Activated CD8-positive, alpha-beta memory T cell treated with anti-CD3 and anti-CD28 coated beads for 1 hour (primary cell): ENCODE measurements at regions not wholly inside any gene's neighbourhood (a gene's known extent, or its start where the extent isn't known, plus 50 kb on each side); places are given as distances from the start of the nearest gene placed in this dataset.

Experiments used
- DNase-seq, 2 donors: peaks; one replicate each; pipeline ENCODE4 v3.0.0-alpha.2; 2020; ENCODE audit warnings: low read depth in 1 of 2; ENCODE audit errors: extremely low read depth in 1 of 2

DNA sequence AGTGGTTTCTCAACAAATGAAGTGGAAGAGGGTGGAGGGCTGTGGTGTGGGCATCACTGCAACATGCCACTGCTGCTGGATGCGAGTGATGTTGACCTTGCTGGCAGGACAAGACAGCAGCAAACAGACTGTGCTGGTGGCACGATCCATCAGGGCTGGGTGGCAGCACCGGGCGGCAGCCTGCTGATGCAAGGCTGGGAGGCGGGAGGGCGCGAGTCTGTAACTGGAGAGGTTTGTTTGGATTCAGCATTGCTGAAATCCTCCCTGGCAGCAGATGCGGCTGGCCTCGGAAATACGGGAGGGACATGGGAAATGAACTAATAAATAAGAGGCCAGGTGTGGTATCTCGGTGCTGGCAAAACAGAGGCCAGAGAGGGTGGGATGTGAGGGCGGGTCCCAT lies 224.2 kb downstream of the ENGASE start:
- DNase-seq = no peak

- no peak for DNase-seq
Measured at GRCh38 chr17:79296243-79296642, 221.6 kb downstream of the ENGASE start.

DNA sequence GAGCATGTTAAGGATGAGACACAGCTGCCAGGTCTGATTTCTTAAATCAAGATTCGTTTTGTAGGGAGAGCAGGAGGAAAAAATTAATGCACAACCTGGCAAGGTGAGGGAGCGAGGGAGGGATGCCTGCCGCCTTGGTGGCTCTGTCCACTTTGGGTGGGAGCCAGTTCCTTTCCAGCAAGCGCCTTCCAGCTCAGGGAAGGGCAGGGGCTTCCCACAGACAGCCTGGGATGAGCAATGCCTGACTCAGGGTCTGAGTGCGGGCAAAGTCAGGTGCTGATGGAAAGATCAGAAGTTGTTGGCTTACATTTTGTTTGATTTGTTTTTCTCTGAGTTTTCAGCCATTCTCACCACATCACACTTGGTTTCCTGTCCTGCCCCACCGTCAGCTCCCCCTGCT lies 220.7 kb downstream of the ENGASE start:
- DNase-seq = no peak

DNA sequence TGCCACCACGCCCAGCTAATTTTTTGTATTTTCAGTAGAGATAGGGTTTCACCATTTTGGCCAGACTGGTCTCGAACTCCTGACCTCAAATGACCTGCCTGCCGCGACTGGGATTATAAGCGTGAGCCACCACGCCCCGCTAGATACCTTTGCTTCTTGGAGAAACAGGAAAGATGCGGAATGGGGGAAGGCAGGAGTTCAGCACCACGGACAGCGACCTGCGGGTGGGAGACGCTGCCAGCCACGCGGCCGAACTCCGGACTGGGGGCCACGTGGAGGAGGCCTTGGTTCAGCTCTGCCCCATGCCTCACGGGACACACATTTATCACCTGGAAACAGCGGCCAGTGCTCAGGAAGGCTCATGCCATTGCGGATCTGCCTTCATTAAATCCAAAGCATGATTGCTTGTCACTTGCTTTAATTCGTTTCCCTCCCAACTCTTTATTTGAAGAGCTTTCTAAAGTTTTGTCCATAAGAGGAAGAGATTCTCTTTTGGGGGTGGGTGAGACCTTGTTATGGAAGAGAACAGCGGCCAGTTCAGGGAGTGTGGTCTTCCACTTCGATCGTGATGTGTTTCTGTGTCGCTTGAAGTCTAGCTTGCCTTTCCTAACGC lies 219.9 kb downstream of the ENGASE start:
- DNase-seq = peak in 1 of 2 donors; percentile 17

DNA sequence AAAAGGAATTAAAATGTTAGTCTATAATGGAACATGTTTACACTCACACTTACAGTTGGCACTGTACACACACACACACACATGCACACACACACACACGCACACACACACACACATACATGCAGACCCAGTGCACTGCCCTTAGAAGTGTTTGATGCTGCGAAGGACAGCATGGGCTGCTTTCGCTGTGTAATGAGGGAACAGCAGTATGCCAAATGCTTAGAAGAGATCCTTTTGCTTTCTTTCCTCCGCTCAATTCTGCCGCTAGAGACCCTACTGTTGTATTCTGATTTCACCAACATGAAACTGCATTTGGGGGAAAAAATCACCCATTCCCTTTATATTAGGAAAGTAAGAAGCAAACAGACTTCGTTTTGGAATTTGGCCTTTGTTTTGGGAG lies 217.9 kb downstream of the ENGASE start:
- no peak for DNase-seq

- DNase-seq = no peak
Measured at GRCh38 chr17:79291391-79291790, 216.8 kb downstream of the ENGASE start.

GRCh38 chr17:79290726-79291125 lies 216.1 kb downstream of the ENGASE start:
- no peak for DNase-seq

DNA sequence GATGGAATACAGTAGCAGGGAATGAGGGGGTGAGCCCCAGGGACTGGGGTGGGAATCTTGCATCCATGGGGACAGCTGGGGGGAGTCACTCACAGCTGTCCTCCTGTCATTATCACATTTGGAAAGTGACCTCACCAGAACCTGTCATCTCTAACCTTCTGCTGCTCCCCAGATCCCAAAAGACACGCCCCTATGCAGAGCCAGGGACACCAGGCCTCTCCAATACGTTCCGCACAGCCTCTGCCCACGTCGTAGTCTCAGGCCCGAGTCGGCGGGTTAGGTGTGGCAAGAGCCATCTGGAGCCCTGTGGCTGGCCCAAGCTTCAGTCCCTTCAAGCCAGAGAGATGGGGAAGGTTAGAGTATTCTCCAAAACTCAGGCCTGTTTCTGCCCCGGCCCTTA lies 214.3 kb downstream of the ENGASE start:
- no peak for DNase-seq

- DNase-seq = no peak
Measured at GRCh38 chr17:79286440-79286839, 211.8 kb downstream of the ENGASE start.

- DNase-seq = no peak
Measured at GRCh38 chr17:79285973-79286372, 211.3 kb downstream of the ENGASE start.

- DNase-seq = no peak
Measured at GRCh38 chr17:79282294-79282693, 207.7 kb downstream of the ENGASE start.

- no peak for DNase-seq
Measured at GRCh38 chr17:79281803-79282202, 207.2 kb downstream of the ENGASE start.

GRCh38 chr17:79280866-79281572 lies 206.4 kb downstream of the ENGASE start:
- DNase-seq = no peak

DNA sequence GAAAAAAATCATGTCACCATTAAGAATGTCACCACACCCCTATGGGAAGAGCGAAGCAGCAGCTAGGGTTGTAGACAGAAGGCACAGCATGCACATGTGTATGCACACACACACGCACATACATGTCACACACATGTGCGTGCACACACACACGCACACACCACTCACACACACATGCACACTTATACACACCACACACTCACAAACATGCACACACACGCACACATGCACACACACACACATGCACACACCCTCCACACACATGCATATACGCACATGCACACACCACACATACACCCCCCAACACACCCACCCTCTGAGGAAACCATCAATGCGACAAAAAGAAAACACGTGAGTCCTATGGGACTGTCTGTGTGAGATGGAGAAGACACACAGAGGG lies 205.4 kb downstream of the ENGASE start:
- DNase-seq = no peak

DNA sequence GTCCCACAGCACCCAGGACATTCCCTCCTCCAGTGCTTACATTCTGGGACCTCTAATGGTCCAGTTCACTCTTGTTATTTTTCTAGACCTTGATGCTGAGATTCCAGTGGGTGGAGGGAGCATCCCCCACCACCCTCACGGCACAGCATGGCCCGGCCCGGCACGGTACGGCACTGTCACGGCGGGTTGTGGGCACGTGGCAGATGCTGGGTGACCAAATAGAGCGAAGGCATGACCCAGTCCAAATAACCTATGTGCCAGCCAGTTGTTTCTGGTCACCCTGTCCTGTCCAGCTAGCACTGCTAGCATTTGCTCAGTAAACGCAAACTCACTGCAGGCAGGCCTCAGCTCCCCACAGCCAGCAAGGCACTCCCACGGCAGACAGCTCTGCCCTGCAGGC lies 204.7 kb downstream of the ENGASE start:
- no peak for DNase-seq

- no peak for DNase-seq
Measured at GRCh38 chr17:79276821-79277220, 202.2 kb downstream of the ENGASE start.

- DNase-seq = no peak
Measured at GRCh38 chr17:79273660-79274059, 199.0 kb downstream of the ENGASE start.

- DNase-seq = no peak
Measured at GRCh38 chr17:79272666-79273219, 198.1 kb downstream of the ENGASE start.

DNA sequence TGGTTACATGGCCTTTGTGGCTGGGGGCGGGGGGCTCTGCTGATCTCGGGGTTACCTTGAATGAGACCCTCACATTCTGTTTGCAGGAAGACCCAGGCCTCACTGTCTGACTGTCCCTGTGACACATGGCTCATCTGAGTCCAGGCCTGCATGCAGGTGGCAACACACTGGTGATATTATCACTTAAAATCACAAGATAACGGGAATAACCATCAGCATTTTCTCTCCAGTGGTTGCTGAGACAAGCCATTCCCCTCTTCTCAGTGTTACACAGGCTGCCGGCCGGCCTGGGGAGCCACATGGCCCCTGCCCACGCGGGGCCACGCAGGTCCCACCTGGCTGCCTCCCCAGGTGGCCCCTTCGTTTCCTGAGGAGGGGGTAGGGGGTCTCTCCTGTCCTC lies 197.6 kb downstream of the ENGASE start:
- DNase-seq = no peak

DNA sequence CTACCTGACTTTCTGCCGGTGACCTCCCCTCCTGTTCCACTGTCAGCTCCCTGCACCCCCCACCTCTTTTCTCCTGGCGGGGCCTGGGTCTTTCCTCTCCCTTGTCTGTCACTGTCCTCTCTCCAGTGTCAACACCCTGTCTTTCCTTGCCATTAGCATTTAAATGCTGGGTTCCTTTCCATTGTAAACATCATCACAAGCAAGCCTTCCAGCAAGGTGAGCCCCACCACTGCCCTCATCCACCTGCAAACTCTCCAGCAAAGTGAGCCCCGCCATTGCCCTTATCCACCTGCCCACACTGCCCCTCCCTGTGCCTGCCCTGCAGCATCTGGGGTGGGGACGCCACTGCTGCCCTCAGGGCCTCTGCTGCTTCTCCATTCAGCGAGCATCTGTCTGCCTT lies 195.0 kb downstream of the ENGASE start:
- DNase-seq = no peak

DNA sequence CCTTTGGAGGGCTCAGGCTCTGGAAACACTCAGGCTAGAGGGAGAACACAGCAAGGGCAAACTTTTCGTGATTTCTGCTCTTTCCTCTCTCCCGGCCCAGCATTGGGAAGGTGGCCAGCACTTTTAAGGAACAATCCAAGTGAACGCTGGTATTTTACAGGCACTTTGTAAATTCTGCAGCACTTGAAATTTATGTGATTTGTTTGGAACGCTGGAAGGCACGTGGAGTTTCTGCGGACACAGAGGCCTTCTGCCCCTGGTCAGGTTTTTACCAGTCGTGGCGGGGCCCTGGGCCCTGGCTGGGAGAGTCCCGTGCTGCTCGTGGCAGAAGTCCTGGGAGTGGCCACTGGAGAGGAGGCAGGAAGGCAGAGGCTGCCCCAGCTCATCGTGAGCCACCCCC lies 188.6 kb downstream of the ENGASE start:
- no peak for DNase-seq

DNA sequence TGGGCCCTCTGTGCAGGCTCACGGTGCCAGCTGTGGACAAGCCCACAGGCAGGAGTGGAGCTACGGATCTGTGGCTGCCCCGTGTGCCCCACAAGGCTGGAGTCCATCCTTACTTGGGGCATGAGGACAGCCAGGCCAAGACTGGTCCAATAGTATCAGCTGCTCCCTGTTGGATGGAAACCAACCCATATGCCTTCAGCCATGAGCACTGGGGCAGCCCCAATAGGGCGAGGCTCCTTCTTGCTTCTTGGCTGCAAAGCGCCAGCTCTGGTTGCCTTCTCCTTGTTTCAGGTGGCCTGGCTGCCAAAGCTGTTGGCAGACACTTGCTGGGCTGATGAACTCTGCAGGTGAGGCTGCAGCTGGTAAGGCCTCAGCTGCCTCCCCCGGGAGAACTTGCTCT lies 188.0 kb downstream of the ENGASE start:
- DNase-seq = no peak
